Panc1 (cell line): ENCODE measurements at regions not wholly inside any gene's neighbourhood (a gene's known extent, or its start where the extent isn't known, plus 50 kb on each side); places are given as distances from the start of the nearest gene placed in this dataset.

ENCODE experiments used
- ATAC-seq: fragments of 200-7000 bp; cut with Tn5 transposase; 2 replicates; pipeline ENCODE4 v1.9.1; 2020; ENCODE audit warnings: mild to moderate bottlenecking, moderate library complexity
- BruUV-seq: library from RNA; stranded (reverse); fragments of 400-500 nt; replicated peaks from 2 replicates; lab custom pipeline; 2021; lab: Mats Ljungman, UMichigan
- CTCF ChIA-PET: fragments of 300-600 bp; sonication (Branson Sonifier 250); formaldehyde crosslinking; loops from one replicate; lab custom pipeline; 2022; ENCODE audit warnings: antibody characterized with exemption; lab: Charles Lee
- POLR2A ChIA-PET: fragments of 300-600 bp; sonication (Branson Sonifier 250); formaldehyde crosslinking; loops from one replicate; lab custom pipeline; 2022; ENCODE audit warnings: antibody characterized with exemption; lab: Charles Lee
- DNase-seq: peaks from one replicate; pipeline ENCODE4 v3.0.0-alpha.2; 2010; ENCODE audit warnings: low read depth, low spot score
- H3K27ac ChIP-seq: 2 replicates; pipeline ENCODE4 v1.5.1; 2011; ENCODE audit warnings: mild to moderate bottlenecking, low read length, inconsistent platforms
- H3K27me3 ChIP-seq: fragments of 200-500 bp; sonication (Bioruptor generic); 2 replicates; pipeline ENCODE4 v1.6.0; 2014; ENCODE audit warnings: low read length, inconsistent platforms; ENCODE audit not compliant: control insufficient read depth, insufficient read depth
- H3K36me3 ChIP-seq: fragments of 200-500 bp; sonication (Bioruptor generic); 2 replicates; pipeline ENCODE4 v1.5.1; 2014; ENCODE audit warnings: inconsistent platforms, mild to moderate bottlenecking, low read length, moderate library complexity; ENCODE audit not compliant: control insufficient read depth, insufficient read depth
- H3K4me1 ChIP-seq: 2 replicates; pipeline ENCODE4 v1.5.1; 2011; ENCODE audit warnings: inconsistent platforms, mild to moderate bottlenecking, low read length, moderate library complexity; ENCODE audit not compliant: control insufficient read depth, insufficient read depth
- H3K4me3 ChIP-seq, 2 experiments: 2 replicates each; pipeline ENCODE4 v1.5.1; 2011 to 2012; ENCODE audit warnings: low read depth in 2 of 2, low read length in 2 of 2, mild to moderate bottlenecking in 2 of 2, inconsistent platforms in 1 of 2, moderate library complexity in 1 of 2
- H3K9me3 ChIP-seq: fragments of 200-500 bp; sonication (Bioruptor generic); 2 replicates; pipeline ENCODE4 v1.5.1; 2014; ENCODE audit warnings: low read depth, mild to moderate bottlenecking, inconsistent platforms, low read length, moderate library complexity; ENCODE audit not compliant: control insufficient read depth, insufficient read depth
- POLR2AphosphoS5 ChIP-seq: IDR thresholded peaks from 2 replicates; pipeline ENCODE4 v1.6.1; 2012; ENCODE audit warnings: mild to moderate bottlenecking, low read depth, low read length, moderate library complexity
- SIN3A ChIP-seq: IDR thresholded peaks from 2 replicates; pipeline ENCODE4 v1.6.1; 2012; ENCODE audit warnings: low read depth, mild to moderate bottlenecking, low read length, moderate library complexity, borderline replicate concordance; ENCODE audit not compliant: insufficient read depth
- TCF7L2 ChIP-seq: IDR thresholded peaks from 2 replicates; pipeline ENCODE4 v1.6.1; 2011; ENCODE audit warnings: mild to moderate bottlenecking, low read depth, low read length, inconsistent platforms
- in situ Hi-C: cut with HindIII; loops from 2 replicates; pipeline ENCODE4 v1.10.0; 2016; ENCODE audit warnings: low sequenced_read_pairs, low pct_unique_long_range_greater_than_20kb
- intact Hi-C: fragments of 100-400 bp; cut with micrococcal nuclease; formaldehyde crosslinking; loops from one replicate; pipeline ENCODE4 v1.10.0; 2022; ENCODE audit not compliant: unreplicated experiment
- TF ChIP-seq, protein P1 (sequence below): fragments of 450-650 bp; IDR thresholded peaks from 2 replicates; pipeline ENCODE4 v1.5.1; 2017; ENCODE audit warnings: mild to moderate bottlenecking
- TF ChIP-seq, protein P2 (sequence below), 2 experiments: IDR thresholded peaks; 2 replicates each; pipeline ENCODE4 v1.6.1; 2011 to 2012; ENCODE audit warnings: low read depth in 2 of 2, control low read depth in 1 of 2, low read length in 1 of 2, mild to moderate bottlenecking in 1 of 2, moderate library complexity in 1 of 2; ENCODE audit not compliant: insufficient read depth in 1 of 2

DNA sequence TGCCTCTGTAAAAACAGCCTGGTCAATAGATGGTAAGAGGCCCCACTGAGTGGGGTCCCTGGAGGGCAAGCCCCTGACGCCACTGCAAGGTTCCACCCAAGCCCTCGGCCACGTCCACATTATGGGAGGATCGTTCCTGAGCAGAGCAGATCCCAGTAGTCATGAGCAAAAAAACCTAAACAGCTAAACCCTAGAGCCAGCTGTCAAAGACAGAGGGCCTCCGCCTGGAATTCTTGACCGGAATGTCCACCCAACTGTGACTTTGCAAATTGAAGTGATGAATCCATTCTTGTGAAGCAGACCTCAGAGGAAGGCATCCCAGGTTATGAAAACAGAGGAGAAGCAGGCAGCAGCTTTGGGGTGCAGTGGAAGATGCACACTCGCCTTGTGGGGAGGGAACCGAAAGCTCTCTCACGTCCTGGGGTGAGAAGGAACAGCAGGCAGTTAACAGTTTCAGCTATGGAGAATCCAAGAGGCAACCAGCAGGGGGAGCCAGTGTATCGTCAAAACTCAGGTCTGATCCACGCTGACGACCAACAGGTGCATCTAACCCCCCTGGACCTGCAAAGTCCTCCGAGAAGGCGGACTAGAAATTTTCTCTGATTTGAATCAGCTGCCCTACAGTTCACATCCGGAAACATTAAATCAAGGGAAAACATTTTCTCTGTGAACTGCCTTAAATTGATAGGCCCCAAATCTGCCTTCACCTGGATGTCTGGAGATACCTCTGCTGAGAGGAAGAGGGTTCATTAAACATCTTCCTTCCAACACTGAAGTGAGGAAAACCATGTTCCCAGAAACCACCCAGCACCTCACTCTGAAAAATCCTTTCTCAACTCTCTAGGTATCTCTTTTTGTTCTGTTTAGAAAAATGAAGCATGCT is 139.1 kb upstream of the PFKP start:
- TF ChIP-seq POLR2AphosphoS5 (no peak), TCF7L2 (no peak)
- TF ChIP-seq, protein P1, sequence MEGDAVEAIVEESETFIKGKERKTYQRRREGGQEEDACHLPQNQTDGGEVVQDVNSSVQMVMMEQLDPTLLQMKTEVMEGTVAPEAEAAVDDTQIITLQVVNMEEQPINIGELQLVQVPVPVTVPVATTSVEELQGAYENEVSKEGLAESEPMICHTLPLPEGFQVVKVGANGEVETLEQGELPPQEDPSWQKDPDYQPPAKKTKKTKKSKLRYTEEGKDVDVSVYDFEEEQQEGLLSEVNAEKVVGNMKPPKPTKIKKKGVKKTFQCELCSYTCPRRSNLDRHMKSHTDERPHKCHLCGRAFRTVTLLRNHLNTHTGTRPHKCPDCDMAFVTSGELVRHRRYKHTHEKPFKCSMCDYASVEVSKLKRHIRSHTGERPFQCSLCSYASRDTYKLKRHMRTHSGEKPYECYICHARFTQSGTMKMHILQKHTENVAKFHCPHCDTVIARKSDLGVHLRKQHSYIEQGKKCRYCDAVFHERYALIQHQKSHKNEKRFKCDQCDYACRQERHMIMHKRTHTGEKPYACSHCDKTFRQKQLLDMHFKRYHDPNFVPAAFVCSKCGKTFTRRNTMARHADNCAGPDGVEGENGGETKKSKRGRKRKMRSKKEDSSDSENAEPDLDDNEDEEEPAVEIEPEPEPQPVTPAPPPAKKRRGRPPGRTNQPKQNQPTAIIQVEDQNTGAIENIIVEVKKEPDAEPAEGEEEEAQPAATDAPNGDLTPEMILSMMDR, result peak; percentile 79
- TF ChIP-seq, protein P2, sequence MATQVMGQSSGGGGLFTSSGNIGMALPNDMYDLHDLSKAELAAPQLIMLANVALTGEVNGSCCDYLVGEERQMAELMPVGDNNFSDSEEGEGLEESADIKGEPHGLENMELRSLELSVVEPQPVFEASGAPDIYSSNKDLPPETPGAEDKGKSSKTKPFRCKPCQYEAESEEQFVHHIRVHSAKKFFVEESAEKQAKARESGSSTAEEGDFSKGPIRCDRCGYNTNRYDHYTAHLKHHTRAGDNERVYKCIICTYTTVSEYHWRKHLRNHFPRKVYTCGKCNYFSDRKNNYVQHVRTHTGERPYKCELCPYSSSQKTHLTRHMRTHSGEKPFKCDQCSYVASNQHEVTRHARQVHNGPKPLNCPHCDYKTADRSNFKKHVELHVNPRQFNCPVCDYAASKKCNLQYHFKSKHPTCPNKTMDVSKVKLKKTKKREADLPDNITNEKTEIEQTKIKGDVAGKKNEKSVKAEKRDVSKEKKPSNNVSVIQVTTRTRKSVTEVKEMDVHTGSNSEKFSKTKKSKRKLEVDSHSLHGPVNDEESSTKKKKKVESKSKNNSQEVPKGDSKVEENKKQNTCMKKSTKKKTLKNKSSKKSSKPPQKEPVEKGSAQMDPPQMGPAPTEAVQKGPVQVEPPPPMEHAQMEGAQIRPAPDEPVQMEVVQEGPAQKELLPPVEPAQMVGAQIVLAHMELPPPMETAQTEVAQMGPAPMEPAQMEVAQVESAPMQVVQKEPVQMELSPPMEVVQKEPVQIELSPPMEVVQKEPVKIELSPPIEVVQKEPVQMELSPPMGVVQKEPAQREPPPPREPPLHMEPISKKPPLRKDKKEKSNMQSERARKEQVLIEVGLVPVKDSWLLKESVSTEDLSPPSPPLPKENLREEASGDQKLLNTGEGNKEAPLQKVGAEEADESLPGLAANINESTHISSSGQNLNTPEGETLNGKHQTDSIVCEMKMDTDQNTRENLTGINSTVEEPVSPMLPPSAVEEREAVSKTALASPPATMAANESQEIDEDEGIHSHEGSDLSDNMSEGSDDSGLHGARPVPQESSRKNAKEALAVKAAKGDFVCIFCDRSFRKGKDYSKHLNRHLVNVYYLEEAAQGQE (IDR thresholded peaks at IDR 0.05; ENCODE audit: insufficient read depth in 1 of 2, low read depth in 2 of 2, low read length in 1 of 2), result no peak
- CTCF ChIA-PET, result interaction anchor here (0.6 kb wide), 1 partner anchor 120 kb away, joined by 8 read pairs; no protein-coding TSS in a partner anchor
- H3K27ac ChIP-seq, result no peak overlapping the region
- intact Hi-C loops, result loop anchor here (2.0 kb wide), 1 partner anchor 115 kb away; no protein-coding TSS in a partner anchor
- H3K36me3 ChIP-seq, result no peaks in the 10 kb centered on the region
- DNase-seq (peak; percentile 20), ATAC-seq (peak; percentile 85)
- H3K9me3 ChIP-seq, result no peaks in the 10 kb centered on the region
- POLR2A ChIA-PET, result no interaction called here
- H3K4me1 ChIP-seq, result no peaks in the 10 kb centered on the region
- no peaks in the 10 kb centered on the region; the same call in 1 of the 2 replicates for H3K27me3 ChIP-seq
- H3K4me3 ChIP-seq, result no peak overlapping the region
- in situ Hi-C loops, result no loop called here
- no TSS peak for BruUV-seq

DNA sequence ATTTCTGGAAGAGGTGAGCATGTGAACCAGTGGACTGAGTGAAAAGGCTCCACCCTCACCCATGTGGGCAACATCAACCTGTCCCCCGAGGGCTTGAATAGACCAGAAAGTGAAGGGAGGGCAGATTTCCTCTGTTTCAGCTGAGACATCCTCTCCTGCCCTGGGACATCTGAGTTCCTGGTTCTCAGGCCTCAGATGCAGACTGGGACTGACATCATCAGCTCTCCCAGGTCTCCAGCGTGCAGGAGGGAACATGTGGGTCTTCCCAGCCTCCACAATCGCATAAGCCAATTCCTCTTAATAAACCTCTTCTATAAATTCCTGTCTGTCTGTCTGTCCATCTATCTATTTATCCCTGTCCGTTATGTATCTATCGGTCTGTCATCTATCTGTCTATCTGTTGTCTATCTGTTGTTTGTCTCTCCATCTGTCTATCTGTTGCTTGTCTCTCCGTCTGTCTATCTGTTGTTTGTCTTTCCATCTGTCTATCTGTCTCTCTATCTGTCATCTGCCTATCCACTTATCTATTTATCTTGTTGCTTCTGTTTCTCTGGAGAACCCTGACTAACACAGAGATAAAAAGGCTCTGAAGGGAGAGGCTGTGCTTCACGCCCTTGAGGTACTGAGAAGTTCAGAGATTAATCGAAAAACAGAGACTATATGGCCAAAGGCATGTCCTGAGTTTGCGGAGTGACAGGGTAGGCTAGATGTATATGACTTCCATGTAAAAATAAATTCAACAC is 140.3 kb upstream of the PFKP start:
- intact Hi-C loops (no loop called here), in situ Hi-C loops (no loop called here)
- H3K36me3 ChIP-seq, result no peaks in the 10 kb centered on the region
- BruUV-seq, result no TSS peak
- no peaks in the 10 kb centered on the region; the same call in 1 of the 2 replicates for H3K27me3 ChIP-seq
- H3K9me3 ChIP-seq, result no peaks in the 10 kb centered on the region
- POLR2A ChIA-PET, result no interaction called here
- ATAC-seq, result no peak
- no peak for TF ChIP-seq POLR2AphosphoS5
- no peak for TF ChIP-seq SIN3A
- TF ChIP-seq TCF7L2, result no peak
- TF ChIP-seq, protein P1, result no peak
- TF ChIP-seq, protein P2 (IDR thresholded peaks at IDR 0.05; ENCODE audit: insufficient read depth in 1 of 2, low read depth in 2 of 2, low read length in 1 of 2), result no peak
- no peaks in the 10 kb centered on the region for H3K4me1 ChIP-seq
- DNase-seq, result no peak
- H3K27ac ChIP-seq, result no peak overlapping the region
- CTCF ChIA-PET, result no interaction called here
- H3K4me3 ChIP-seq, result no peak overlapping the region
